Mesenchymal stem cell (in vitro differentiated cells and primary cell): ENCODE measurements at regions not wholly inside any gene's neighbourhood (a gene's known extent, or its start where the extent isn't known, plus 50 kb on each side); places are given as distances from the start of the nearest gene placed in this dataset.

ENCODE experiments used
- DNase-seq: peaks from one replicate; pipeline ENCODE4 v3.0.0-alpha.2; 2013
- H2AFZ ChIP-seq: one replicate; pipeline ENCODE4 v1.6.1; 2013; ENCODE audit warnings: low read depth, mild to moderate bottlenecking, control low read depth, inconsistent platforms, low read length, moderate library complexity
- H2AK5ac ChIP-seq: 2 replicates; pipeline ENCODE4 v1.6.1; 2013; ENCODE audit warnings: low read length, moderate library complexity, mild to moderate bottlenecking, inconsistent platforms; ENCODE audit not compliant: severe bottlenecking
- H2BK120ac ChIP-seq: one replicate; pipeline ENCODE4 v1.6.1; 2013; ENCODE audit warnings: low read depth, mild to moderate bottlenecking, inconsistent platforms, low read length, moderate library complexity
- H2BK12ac ChIP-seq, 2 experiments: one replicate each; pipeline ENCODE4 v1.6.1; 2013; ENCODE audit warnings: inconsistent platforms in 2 of 2, low read length in 2 of 2, mild to moderate bottlenecking in 2 of 2, moderate library complexity in 2 of 2, control low read depth in 1 of 2
- H2BK15ac ChIP-seq: one replicate; pipeline ENCODE4 v1.6.1; 2013; ENCODE audit warnings: mild to moderate bottlenecking, low read depth, inconsistent platforms; ENCODE audit not compliant: poor library complexity, severe bottlenecking
- H2BK5ac ChIP-seq: 2 replicates; pipeline ENCODE4 v1.6.1; 2013; ENCODE audit warnings: low read depth, mild to moderate bottlenecking, low read length, control low read depth, inconsistent platforms; ENCODE audit not compliant: poor library complexity, severe bottlenecking
- H3K14ac ChIP-seq, 2 experiments: one replicate each; pipeline ENCODE4 v1.6.1; 2013; ENCODE audit warnings: inconsistent platforms in 2 of 2, low read length in 2 of 2, control low read depth in 1 of 2, mild to moderate bottlenecking in 1 of 2, moderate library complexity in 1 of 2
- H3K18ac ChIP-seq, 2 experiments: one replicate each; pipeline ENCODE4 v1.6.1; 2013; ENCODE audit warnings: inconsistent platforms in 2 of 2, low read length in 2 of 2, control low read depth in 1 of 2, low read depth in 1 of 2, mild to moderate bottlenecking in 1 of 2
- H3K23ac ChIP-seq, 2 experiments: one replicate each; pipeline ENCODE4 v1.6.1; 2013; ENCODE audit warnings: inconsistent platforms in 2 of 2, low read length in 2 of 2, mild to moderate bottlenecking in 2 of 2, moderate library complexity in 2 of 2, control low read depth in 1 of 2
- H3K27ac ChIP-seq: 2 replicates; pipeline ENCODE4 v1.5.1; 2013; ENCODE audit warnings: mild to moderate bottlenecking, moderate library complexity, low read length, control low read depth, inconsistent platforms; ENCODE audit not compliant: poor library complexity, severe bottlenecking
- H3K27me3 ChIP-seq, 2 experiments: 2 replicates each; pipeline versions ENCODE4 v1.6.1 to v1.7.0; 2013; ENCODE audit warnings: low read length in 2 of 2, mild to moderate bottlenecking in 2 of 2, moderate library complexity in 2 of 2, control low read depth in 1 of 2, inconsistent platforms in 1 of 2; ENCODE audit not compliant: control insufficient read depth in 1 of 2, insufficient read depth in 1 of 2
- H3K36me3 ChIP-seq, 2 experiments: 2 replicates each; pipeline versions ENCODE4 v1.6.1 to v1.7.0; 2013; ENCODE audit warnings: low read length in 2 of 2, control low read depth in 1 of 2, inconsistent platforms in 1 of 2, low read depth in 1 of 2, mild to moderate bottlenecking in 1 of 2; ENCODE audit not compliant: insufficient read depth in 2 of 2, control insufficient read depth in 1 of 2
- H3K4ac ChIP-seq, 2 experiments: one replicate each; pipeline ENCODE4 v1.6.1; 2013; ENCODE audit warnings: inconsistent platforms in 2 of 2, low read length in 2 of 2, mild to moderate bottlenecking in 2 of 2, moderate library complexity in 2 of 2, control low read depth in 1 of 2, low read depth in 1 of 2
- H3K4me1 ChIP-seq: 2 replicates; pipeline ENCODE4 v1.6.1; 2013; ENCODE audit warnings: low read depth, low read length, control low read depth; ENCODE audit not compliant: control insufficient read depth, insufficient read depth
- H3K4me2 ChIP-seq: 2 replicates; pipeline ENCODE4 v1.6.1; 2013; ENCODE audit warnings: low read length, mild to moderate bottlenecking, inconsistent platforms; ENCODE audit not compliant: poor library complexity, severe bottlenecking
- H3K4me3 ChIP-seq, 2 experiments: 2 replicates each; pipeline versions ENCODE4 v1.5.1 to v1.7.0; 2013; ENCODE audit warnings: low read length in 2 of 2, mild to moderate bottlenecking in 2 of 2, control low read depth in 1 of 2, low read depth in 1 of 2; ENCODE audit not compliant: insufficient read depth in 1 of 2
- H3K79me1 ChIP-seq: replicated peaks from 2 replicates; pipeline ENCODE4 v1.6.1; 2013; ENCODE audit warnings: mild to moderate bottlenecking, control low read depth, low read length, inconsistent platforms; ENCODE audit not compliant: poor library complexity, severe bottlenecking
- H3K9ac ChIP-seq: 2 replicates; pipeline ENCODE4 v1.7.0; 2013; ENCODE audit warnings: mild to moderate bottlenecking, low read length, moderate library complexity
- H3K9me3 ChIP-seq: 2 replicates; pipeline ENCODE4 v1.7.0; 2013; ENCODE audit warnings: mild to moderate bottlenecking, low read length; ENCODE audit not compliant: control insufficient read depth
- H4K8ac ChIP-seq: one replicate; pipeline ENCODE4 v1.6.1; 2013; ENCODE audit warnings: inconsistent platforms, mild to moderate bottlenecking, low read length, moderate library complexity
- H4K91ac ChIP-seq: one replicate; pipeline ENCODE4 v1.6.1; 2013; ENCODE audit warnings: mild to moderate bottlenecking, low read length, inconsistent platforms
- WGBS: methylation state at CpG from one replicate; pipeline ENCODE4 v1.1.7; 2013; ENCODE audit warnings: mixed read lengths; 5-methylcytosine and 5-hydroxymethylcytosine counted together

- Histone ChIP-seq H3K79me1 (no peaks in the 10 kb centered on the region), H3K9ac (no peak overlapping the region), H2BK5ac (no peak overlapping the region), H4K91ac (no peak overlapping the region), H2AK5ac (no peak overlapping the region), H2BK12ac (no peak overlapping the region), H3K18ac (no peak overlapping the region), H3K27ac (no peak overlapping the region), H3K9me3 (peaks cover 4% of the 10 kb centered on the region), H3K4me2 (no peak overlapping the region), H3K4me3 (no peak overlapping the region), H2AFZ (no peak overlapping the region), H4K8ac (no peak overlapping the region), H3K4ac (no peak overlapping the region), H3K27me3 (no peaks in the 10 kb centered on the region), H3K14ac (no peak overlapping the region), H3K23ac (no peak overlapping the region), H3K36me3 (no peaks in the 10 kb centered on the region), H2BK15ac (no peak overlapping the region), H3K4me1 (no peaks in the 10 kb centered on the region), H2BK120ac (no peak overlapping the region)
- WGBS = 62% methylated on average over 3 of the region's 4 CpGs
- DNase-seq = no peak
Measured at GRCh38 chr7:124255041-124255655, 222.3 kb upstream of the TMEM229A start.

GRCh38 chr7:124254396-124254795, 221.5 kb upstream of the TMEM229A start:
- Histone ChIP-seq H3K4me3 (no peak overlapping the region), H3K23ac (no peak overlapping the region), H3K4me1 (no peaks in the 10 kb centered on the region), H2BK15ac (no peak overlapping the region), H2BK5ac (no peak overlapping the region), H3K18ac (no peak overlapping the region), H3K36me3 (no peaks in the 10 kb centered on the region), H2AFZ (no peak overlapping the region), H4K8ac (no peak overlapping the region), H2BK12ac (no peak overlapping the region), H3K4me2 (no peak overlapping the region), H2BK120ac (no peak overlapping the region), H3K14ac (no peak overlapping the region), H3K9ac (no peak overlapping the region), H2AK5ac (no peak overlapping the region), H4K91ac (no peak overlapping the region), H3K79me1 (no peaks in the 10 kb centered on the region), H3K9me3 (peaks cover 4% of the 10 kb centered on the region), H3K27ac (no peak overlapping the region), H3K4ac (no peak overlapping the region), H3K27me3 (no peaks in the 10 kb centered on the region)
- DNase-seq = no peak

- Histone ChIP-seq H3K4me2 (no peak overlapping the region), H2BK5ac (no peak overlapping the region), H3K79me1 (no peaks in the 10 kb centered on the region), H2BK120ac (no peak overlapping the region), H3K9me3 (peaks cover 4% of the 10 kb centered on the region), H4K91ac (no peak overlapping the region), H3K9ac (no peak overlapping the region), H2AFZ (no peak overlapping the region), H3K4me1 (no peaks in the 10 kb centered on the region), H2BK15ac (no peak overlapping the region), H4K8ac (no peak overlapping the region), H3K4me3 (no peak overlapping the region), H3K36me3 (no peaks in the 10 kb centered on the region), H3K14ac (no peak overlapping the region), H2AK5ac (no peak overlapping the region), H3K18ac (no peak overlapping the region), H2BK12ac (no peak overlapping the region), H3K4ac (no peak overlapping the region), H3K23ac (no peak overlapping the region), H3K27ac (no peak overlapping the region), H3K27me3 (no peaks in the 10 kb centered on the region)
- no peak for DNase-seq
Measured at GRCh38 chr7:124251636-124252035, 218.8 kb upstream of the TMEM229A start.

- Histone ChIP-seq H3K9ac (no peak overlapping the region), H2BK5ac (no peak overlapping the region), H4K91ac (no peak overlapping the region), H3K23ac (no peak overlapping the region), H3K36me3 (no peaks in the 10 kb centered on the region), H2BK15ac (no peak overlapping the region), H3K79me1 (no peaks in the 10 kb centered on the region), H2BK12ac (no peak overlapping the region), H3K4me3 (no peak overlapping the region), H2AK5ac (no peak overlapping the region), H3K4ac (no peak overlapping the region), H3K14ac (no peak overlapping the region), H3K27me3 (no peaks in the 10 kb centered on the region), H2AFZ (no peak overlapping the region), H2BK120ac (no peak overlapping the region), H3K18ac (no peak overlapping the region), H3K9me3 (peaks cover 4% of the 10 kb centered on the region), H3K4me1 (no peaks in the 10 kb centered on the region), H4K8ac (no peak overlapping the region), H3K27ac (no peak overlapping the region), H3K4me2 (no peak overlapping the region)
- DNase-seq = no peak
- WGBS = 97% methylated on average over 2 of the region's 5 CpGs
Measured at GRCh38 chr7:124250297-124251034, 217.6 kb upstream of the TMEM229A start.
